ENCODE measurements at regions not wholly inside any gene's neighbourhood (a gene's known extent, or its start where the extent isn't known, plus 50 kb on each side); places are given as distances from the start of the nearest gene placed in this dataset.

- H3K79me1 ChIP-seq (ENCODE audit: low read depth, low read length), result no peaks in the 10 kb centered on the region
- 89% methylated on average over 4 of the region's 4 CpGs; no CpG with 5 or more reads in 1 of the 2 experiments for WGBS, 2 experiments (ENCODE audit: extremely low coverage in 1 of 2, insufficient coverage in 1 of 2, insufficient read length in 1 of 2, insufficient replicate concordance in 2 of 2, low coverage in 1 of 2, low lambda C conversion rate in 2 of 2, missing lambda C conversion rate in 1 of 2)
- POLR2A ChIA-PET (ENCODE audit: partially characterized antibody), result no interaction called here
- H3K9ac ChIP-seq (replicated peaks in 1 of 4; ENCODE audit: extremely low read depth in 1 of 4, low read depth in 3 of 4, low read length in 3 of 4), result no peak overlapping the region
- no peak for FAIRE-seq
- no peaks in the 10 kb centered on the region for H3K36me3 ChIP-seq (ENCODE audit: control insufficient read depth in 2 of 4, insufficient read depth in 4 of 4, low read length in 3 of 4)
- H3K23ac ChIP-seq (ENCODE audit: insufficient read length), result no peak overlapping the region
- H2BK5ac ChIP-seq (ENCODE audit: low read depth, low read length), result no peak overlapping the region
- no peak overlapping the region for H4K8ac ChIP-seq (ENCODE audit: extremely low read depth, insufficient read depth, low read length)
- H3K56ac ChIP-seq (replicated peaks; ENCODE audit: insufficient read length, low read depth, low read length), result no peak overlapping the region
- H2AK5ac ChIP-seq (ENCODE audit: low read depth, low read length), result no peak overlapping the region
- H3K27ac ChIP-seq (ENCODE audit: low read depth, low read length), result no peak overlapping the region
- H2BK15ac ChIP-seq (ENCODE audit: low read length), result no peak overlapping the region
- no peaks in the 10 kb centered on the region for H3K4me1 ChIP-seq (replicated peaks in 1 of 4; ENCODE audit: control insufficient read depth in 3 of 4, insufficient read depth in 4 of 4, low read length in 3 of 4)
- H3K27me3 ChIP-seq (replicated peaks in 1 of 4; ENCODE audit: control insufficient read depth in 3 of 4, extremely low read depth in 1 of 4, insufficient read depth in 3 of 4, low read length in 3 of 4), result no peaks in the 10 kb centered on the region
- no peaks in the 10 kb centered on the region for H4K20me1 ChIP-seq (replicated peaks in 1 of 2; ENCODE audit: control insufficient read depth in 1 of 2, insufficient read depth in 2 of 2, low read length in 2 of 2)
- CTCF ChIA-PET (ENCODE audit: partially characterized antibody), result no interaction called here
- H3K4ac ChIP-seq (replicated peaks; ENCODE audit: insufficient read length, low read depth, low read length), result no peak overlapping the region
- no peak overlapping the region for H2BK120ac ChIP-seq (replicated peaks; ENCODE audit: low read depth, low read length)
- no peaks in the 10 kb centered on the region for H3K9me3 ChIP-seq (ENCODE audit: insufficient read depth in 2 of 2, low read depth in 1 of 2, low read length in 1 of 2)
- no peak overlapping the region for H3K4me3 ChIP-seq (ENCODE audit: extremely low read depth in 1 of 4, insufficient read depth in 2 of 4, low read depth in 3 of 4, low read length in 4 of 4)
- H3K4me2 ChIP-seq (ENCODE audit: insufficient read depth in 1 of 2, low read depth in 2 of 2, low read length in 2 of 2), result no peak overlapping the region
- H4K91ac ChIP-seq (replicated peaks; ENCODE audit: insufficient read length, low read length), result no peak overlapping the region
- H2BK12ac ChIP-seq (ENCODE audit: low read depth, low read length), result no peak overlapping the region
- no peaks in the 10 kb centered on the region for H3K79me2 ChIP-seq (ENCODE audit: control insufficient read depth in 1 of 2, insufficient read depth in 2 of 2, low read length in 2 of 2)
- no peak for DNase-seq (ENCODE audit: low read depth in 1 of 2, low spot score in 2 of 2)
- H3K14ac ChIP-seq (ENCODE audit: insufficient read length), result no peak overlapping the region
- H3K18ac ChIP-seq (ENCODE audit: extremely low read depth, low read length), result no peak overlapping the region
- no peak overlapping the region for H2AFZ ChIP-seq (ENCODE audit: low read length)
- no peaks in the 10 kb centered on the region for H3K23me2 ChIP-seq (ENCODE audit: low read depth, low read length)
- H2BK20ac ChIP-seq (ENCODE audit: low read length), result no peak overlapping the region
- TF ChIP-seq CREB1 (IDR thresholded peaks at IDR 0.05), result no peak
- no peak for TF ChIP-seq USF2 (IDR thresholded peaks at IDR 0.05; ENCODE audit: low read length)
- TF ChIP-seq SIRT6 (IDR thresholded peaks at IDR 0.05; ENCODE audit: low read length), result no peak
- no peak overlapping the region for H4K5ac ChIP-seq (ENCODE audit: insufficient read length, low read depth, low read length)
Observed at GRCh38 chr2:193326296-193326695, 1131.6 kb upstream of the TMEFF2 start.
